AG09319 (cell line): ENCODE measurements at regions not wholly inside any gene's neighbourhood (a gene's known extent, or its start where the extent isn't known, plus 50 kb on each side); places are given as distances from the start of the nearest gene placed in this dataset.

Experiments
- DNase-seq: peaks from one replicate; pipeline ENCODE4 v3.0.0-alpha.2; 2010; ENCODE audit warnings: low read depth; ENCODE audit errors: extremely low read depth
- TF ChIP-seq, protein P1 (sequence below): IDR thresholded peaks from 2 replicates; pipeline ENCODE4 v1.5.1; 2011; ENCODE audit warnings: low read depth, mild to moderate bottlenecking, inconsistent platforms, low read length, moderate library complexity

DNA sequence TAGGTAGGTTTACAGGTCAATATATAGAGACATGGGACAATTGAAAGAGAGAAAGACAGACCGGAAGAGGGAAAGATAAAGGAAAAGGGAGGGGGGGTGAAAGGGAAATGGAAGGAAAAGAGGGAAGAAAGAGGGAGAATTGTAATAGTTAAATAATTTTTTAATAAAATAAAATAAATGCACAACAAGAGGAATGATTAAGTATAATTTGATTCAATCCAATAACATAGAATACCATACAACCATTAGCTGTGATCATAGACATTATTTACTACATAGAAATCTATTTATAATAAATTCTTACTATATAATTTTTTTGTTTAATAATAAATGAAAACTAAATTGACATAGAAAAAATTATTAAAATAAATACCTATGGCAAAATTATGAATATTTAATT lies 330.7 kb downstream of the NR4A2 start:
- no peak for DNase-seq
- TF ChIP-seq, protein P1, sequence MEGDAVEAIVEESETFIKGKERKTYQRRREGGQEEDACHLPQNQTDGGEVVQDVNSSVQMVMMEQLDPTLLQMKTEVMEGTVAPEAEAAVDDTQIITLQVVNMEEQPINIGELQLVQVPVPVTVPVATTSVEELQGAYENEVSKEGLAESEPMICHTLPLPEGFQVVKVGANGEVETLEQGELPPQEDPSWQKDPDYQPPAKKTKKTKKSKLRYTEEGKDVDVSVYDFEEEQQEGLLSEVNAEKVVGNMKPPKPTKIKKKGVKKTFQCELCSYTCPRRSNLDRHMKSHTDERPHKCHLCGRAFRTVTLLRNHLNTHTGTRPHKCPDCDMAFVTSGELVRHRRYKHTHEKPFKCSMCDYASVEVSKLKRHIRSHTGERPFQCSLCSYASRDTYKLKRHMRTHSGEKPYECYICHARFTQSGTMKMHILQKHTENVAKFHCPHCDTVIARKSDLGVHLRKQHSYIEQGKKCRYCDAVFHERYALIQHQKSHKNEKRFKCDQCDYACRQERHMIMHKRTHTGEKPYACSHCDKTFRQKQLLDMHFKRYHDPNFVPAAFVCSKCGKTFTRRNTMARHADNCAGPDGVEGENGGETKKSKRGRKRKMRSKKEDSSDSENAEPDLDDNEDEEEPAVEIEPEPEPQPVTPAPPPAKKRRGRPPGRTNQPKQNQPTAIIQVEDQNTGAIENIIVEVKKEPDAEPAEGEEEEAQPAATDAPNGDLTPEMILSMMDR: no peak

DNA sequence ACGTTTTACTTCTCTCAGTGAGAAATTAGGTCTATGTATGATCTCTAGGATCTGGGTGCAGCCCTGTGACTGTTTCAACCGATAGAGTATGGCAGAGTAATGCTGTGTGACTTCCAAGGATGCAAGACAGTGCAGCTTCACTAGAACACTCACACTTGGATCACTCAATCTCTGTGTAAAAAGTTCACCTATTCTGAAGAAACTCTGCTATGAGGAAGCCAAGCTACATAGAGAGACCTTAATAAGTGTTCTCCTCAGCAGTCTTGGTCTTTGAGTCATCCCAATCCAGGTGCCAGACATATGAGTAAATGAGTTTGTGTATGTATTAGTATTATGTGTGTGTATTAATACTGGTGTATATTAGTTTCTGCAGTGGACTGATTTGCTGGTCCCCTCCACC lies 335.0 kb downstream of the NR4A2 start:
- DNase-seq: no peak
- TF ChIP-seq, protein P1: no peak

DNA sequence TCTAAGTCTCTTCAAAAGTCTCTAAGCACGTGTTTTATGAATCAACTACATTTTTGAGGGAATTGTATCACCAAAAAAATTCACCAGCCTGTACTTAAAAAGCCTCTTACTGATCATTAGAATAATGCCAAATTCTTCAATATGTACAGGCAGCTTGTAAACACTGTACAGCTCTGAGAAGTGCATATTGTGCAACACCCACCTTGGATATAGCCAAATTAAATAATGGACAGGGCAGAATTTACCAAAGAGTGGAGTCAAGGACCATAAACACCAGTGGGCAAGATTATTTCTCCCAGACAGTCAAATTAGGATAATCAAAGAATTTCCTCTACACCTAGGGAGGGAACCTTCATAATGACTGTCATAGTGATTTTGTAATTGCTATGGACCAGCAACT lies 338.2 kb downstream of the NR4A2 start:
- TF ChIP-seq, protein P1: no peak
- no peak for DNase-seq

DNA sequence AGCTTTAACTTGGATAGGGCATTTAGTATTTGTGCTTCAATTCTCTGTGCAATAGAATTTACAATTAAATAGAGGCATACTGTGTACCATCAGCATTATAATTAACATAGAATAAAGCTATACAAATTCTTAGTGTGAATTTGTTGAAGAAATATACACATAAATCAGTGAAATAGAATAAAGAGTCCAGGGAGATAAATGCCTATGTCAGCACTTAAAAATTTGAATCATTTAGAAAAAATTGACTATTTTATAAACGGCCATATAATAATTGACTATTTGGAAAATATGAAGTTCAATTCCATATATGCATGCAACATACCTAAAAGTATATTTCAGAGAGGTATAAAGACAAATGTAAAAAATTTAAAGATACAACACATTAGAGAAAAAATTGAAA lies 348.7 kb downstream of the NR4A2 start:
- no peak for DNase-seq
- TF ChIP-seq, protein P1: no peak

DNA sequence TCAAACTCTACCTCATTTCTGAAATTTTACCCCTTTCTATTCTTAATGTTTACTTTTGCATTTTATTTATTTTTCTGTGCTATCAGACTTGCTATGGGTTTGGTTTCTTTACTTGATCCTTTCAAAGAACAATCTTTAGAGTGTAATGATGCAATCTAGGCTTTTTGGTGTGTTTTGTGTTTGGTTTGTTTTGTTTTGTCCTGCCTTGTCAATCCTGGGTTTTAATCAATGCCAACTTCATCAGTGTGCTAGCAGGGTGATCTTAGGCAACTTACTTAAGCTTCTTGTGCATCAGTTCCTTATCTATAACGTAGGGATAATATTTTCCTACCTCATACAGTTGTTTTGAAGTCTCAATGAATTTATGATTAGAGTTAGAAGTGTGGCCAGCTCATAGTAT lies 350.4 kb downstream of the NR4A2 start:
- DNase-seq: no peak
- TF ChIP-seq, protein P1: no peak

DNA sequence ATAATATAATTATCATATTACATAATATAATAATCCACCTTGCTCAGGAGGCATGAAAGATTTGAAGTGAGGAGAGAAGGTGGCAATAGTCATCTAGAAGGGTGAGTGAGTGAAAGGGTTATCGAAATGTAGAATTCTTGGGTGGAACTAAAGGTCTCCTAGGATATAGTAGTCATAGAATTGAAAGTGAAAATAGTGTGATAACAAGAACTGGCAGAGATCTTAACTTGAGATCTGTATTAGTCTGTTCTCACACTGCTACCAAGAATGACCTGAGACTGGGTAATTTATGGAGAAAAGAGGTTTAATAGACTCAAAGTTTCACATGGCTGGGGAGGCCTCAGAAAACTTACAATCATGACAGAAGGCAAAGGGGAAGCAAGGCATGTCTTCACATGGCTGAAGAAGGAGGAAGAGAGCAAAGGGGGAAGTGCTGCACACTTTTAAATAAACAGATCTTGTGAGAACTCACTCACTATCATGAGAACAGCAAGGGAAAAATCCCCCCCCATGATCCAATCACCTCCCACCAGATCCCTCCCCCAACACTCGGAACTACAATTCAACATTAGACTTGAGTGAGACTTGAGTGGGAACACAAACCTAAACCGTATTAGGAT lies 351.5 kb downstream of the NR4A2 start:
- no peak for DNase-seq
- TF ChIP-seq, protein P1: no peak

DNA sequence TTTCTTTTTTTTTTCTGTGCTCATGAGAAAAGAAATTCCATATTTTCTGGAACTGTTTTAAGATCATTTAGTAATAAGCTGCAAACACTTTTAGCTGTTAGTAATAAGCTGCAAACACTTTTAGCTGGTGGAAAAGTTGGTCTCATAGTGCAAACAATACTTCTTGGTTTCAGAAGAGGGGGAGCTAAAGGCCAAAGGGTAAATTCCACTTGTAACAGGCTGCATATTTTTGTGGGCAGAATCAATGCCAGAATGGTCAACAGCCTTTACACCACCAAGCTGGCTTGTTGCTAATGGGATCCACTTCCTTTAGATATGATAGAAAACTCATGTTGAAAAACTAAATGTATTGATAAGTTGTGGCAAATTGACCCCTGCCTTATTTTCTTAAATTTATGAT lies 356.8 kb downstream of the NR4A2 start:
- TF ChIP-seq, protein P1: no peak
- no peak for DNase-seq
